Ascending aorta (tissue), 2 donors: ENCODE measurements at regions not wholly inside any gene's neighbourhood (a gene's known extent, or its start where the extent isn't known, plus 50 kb on each side); places are given as distances from the start of the nearest gene placed in this dataset.

Experiments used
- DNase-seq, 2 donors: peaks; one replicate each; pipeline ENCODE4 v3.0.0-alpha.2; 2019; ENCODE audit warnings: low spot score in 2 of 2
- H3K27ac ChIP-seq, 2 donors: fragments of 200-600 bp; sonication (generic); one replicate each; pipeline ENCODE4 v1.5.1; 2016 to 2017; ENCODE audit warnings: mild to moderate bottlenecking in 1 of 2
- H3K27me3 ChIP-seq: fragments of 200-600 bp; sonication (generic); one replicate; pipeline ENCODE4 v1.5.1; 2017
- H3K36me3 ChIP-seq, 2 donors: fragments of 200-600 bp; sonication (generic); one replicate each; pipeline ENCODE4 v1.5.1; 2016
- H3K4me1 ChIP-seq, 2 donors: fragments of 200-600 bp; sonication (generic); one replicate each; pipeline ENCODE4 v1.5.1; 2016 to 2017; ENCODE audit warnings: mild to moderate bottlenecking in 1 of 2
- H3K4me3 ChIP-seq, 2 donors: fragments of 200-600 bp; sonication (generic); one replicate each; pipeline ENCODE4 v1.5.1; 2016 to 2017; ENCODE audit warnings: mild to moderate bottlenecking in 1 of 2
- H3K9me3 ChIP-seq, 2 donors: fragments of 200-600 bp; sonication (generic); one replicate each; pipeline ENCODE4 v1.5.1; 2016
- CTCF ChIP-seq, 3 experiments: fragments of 200-600 bp in 2 of 3; fragments of 450-650 bp in 1 of 3; sonication (generic) in 2 of 3; IDR thresholded peaks; one replicate each; pipeline ENCODE4 v1.5.1; 2016 to 2019; ENCODE audit warnings: antibody characterized with exemption in 3 of 3, mild to moderate bottlenecking in 1 of 3, moderate library complexity in 1 of 3
- intact Hi-C: fragments of 100-400 bp; cut with DNase I; formaldehyde crosslinking; loops from one replicate; pipeline ENCODE4 v1.15.1; 2023

GRCh38 chr6:84282550-84282949, 55.1 kb upstream of the CEP162 start:
- TF ChIP-seq CTCF (IDR thresholded peaks at IDR 0.05), result no peak
- Histone ChIP-seq H3K27me3 (no peaks in the 10 kb centered on the region), H3K27ac (no peak overlapping the region), H3K4me3 (no peak overlapping the region), H3K9me3 (no peaks in the 10 kb centered on the region), H3K4me1 (no peaks in the 10 kb centered on the region), H3K36me3 (no peaks in the 10 kb centered on the region)
- intact Hi-C loops, result no loop called here
- peak in 1 of 2 donors; percentile 72 for DNase-seq

GRCh38 chr6:84280639-84281038, 53.2 kb upstream of the CEP162 start:
- Histone ChIP-seq H3K9me3 (no peaks in the 10 kb centered on the region), H3K27ac (no peak overlapping the region), H3K36me3 (no peaks in the 10 kb centered on the region), H3K4me3 (no peak overlapping the region), H3K4me1 (no peaks in the 10 kb centered on the region), H3K27me3 (no peaks in the 10 kb centered on the region)
- TF ChIP-seq CTCF (IDR thresholded peaks at IDR 0.05), result no peak
- intact Hi-C loops, result no loop called here
- no peak for DNase-seq

- intact Hi-C loops, result no loop called here
- Histone ChIP-seq H3K27ac (no peak overlapping the region), H3K4me1 (no peaks in the 10 kb centered on the region), H3K27me3 (no peaks in the 10 kb centered on the region), H3K4me3 (no peak overlapping the region), H3K9me3 (no peaks in the 10 kb centered on the region), H3K36me3 (no peaks in the 10 kb centered on the region)
- no peak for TF ChIP-seq CTCF (IDR thresholded peaks at IDR 0.05)
- DNase-seq, result no peak
Observed at GRCh38 chr6:84280030-84280429, 52.6 kb upstream of the CEP162 start.

- Histone ChIP-seq H3K27me3 (no peaks in the 10 kb centered on the region), H3K27ac (no peak overlapping the region), H3K4me3 (no peak overlapping the region), H3K4me1 (no peaks in the 10 kb centered on the region), H3K9me3 (no peaks in the 10 kb centered on the region), H3K36me3 (no peaks in the 10 kb centered on the region)
- no peak for DNase-seq
- no peak for TF ChIP-seq CTCF (IDR thresholded peaks at IDR 0.05)
- intact Hi-C loops, result no loop called here
Observed at GRCh38 chr6:84278321-84278998, 51.0 kb upstream of the CEP162 start.
